SK-N-SH (cell line): ENCODE measurements at regions not wholly inside any gene's neighbourhood (a gene's known extent, or its start where the extent isn't known, plus 50 kb on each side); places are given as distances from the start of the nearest gene placed in this dataset.

Source experiments
- CTCF ChIP-seq: fragments of 200-600 bp; sonication (generic); IDR thresholded peaks from 2 replicates; pipeline ENCODE4 v1.6.1; 2017; ENCODE audit warnings: antibody characterized with exemption, mild to moderate bottlenecking, moderate library complexity
- SMC3 ChIP-seq: IDR thresholded peaks from 2 replicates; pipeline ENCODE4 v1.6.1; 2012; ENCODE audit warnings: low read depth, low read length, improper control_type of control experiment
- USF2 ChIP-seq: fragments of 150-350 bp; IDR thresholded peaks from 2 replicates; pipeline ENCODE4 v1.6.1; 2017; ENCODE audit warnings: antibody characterized with exemption, low read length, low read depth, borderline replicate concordance

- TF ChIP-seq CTCF (0 out of 2 replicates have a peak, but pooled peaks have one; percentile 8), SMC3 (peak; percentile 19; the same call in 1 of the 2 replicates), USF2 (no peak)
Observed at GRCh38 chr3:125684199-125684598, 88.9 kb upstream of the OSBPL11 start.
